Cardiac septum (tissue), 1 donor: ENCODE measurements at regions not wholly inside any gene's neighbourhood (a gene's known extent, or its start where the extent isn't known, plus 50 kb on each side); places are given as distances from the start of the nearest gene placed in this dataset.
"Not testable (repeated sequence)": the region's sequence is repeated elsewhere in the genome, so short reads cannot be mapped to it uniquely, and the experiment has no call there.

Experiments used
- DNase-seq: peaks from one replicate; pipeline ENCODE4 v3.0.0-alpha.2; 2020; ENCODE audit warnings: low spot score
- intact Hi-C: fragments of 100-400 bp; cut with DNase I; formaldehyde crosslinking; loops from one replicate; pipeline ENCODE4 v1.14.0; 2022
- donor health status: DM: no; HTN: no; CAD: no.

- DNase-seq = no peak
- intact Hi-C loops = no loop called here
These were observed 312.3 kb downstream of the SV2B start for GRCh38 chr15:91412138-91412928.

- DNase-seq = no peak
- intact Hi-C loops = no loop called here
These were observed 313.1 kb downstream of the SV2B start for GRCh38 chr15:91413142-91413541.

- DNase-seq = no peak
- intact Hi-C loops = no loop called here
These were observed 314.1 kb downstream of the SV2B start for GRCh38 chr15:91414124-91414523.

GRCh38 chr15:91415258-91415657, 315.2 kb downstream of the SV2B start:
- DNase-seq, intact Hi-C loops: not testable (repeated sequence)

GRCh38 chr15:91420689-91421088, 320.6 kb downstream of the SV2B start:
- intact Hi-C loops = no loop called here
- DNase-seq = no peak

- intact Hi-C loops = no loop called here
These were observed 322.7 kb downstream of the SV2B start for GRCh38 chr15:91422797-91423196.

GRCh38 chr15:91424001-91424400, 323.9 kb downstream of the SV2B start:
- DNase-seq = no peak
- intact Hi-C loops = no loop called here

More at GRCh38 chr15:91422797-91423196, 322.7 kb downstream of the SV2B start:
- DNase-seq = no peak

- intact Hi-C loops = no loop called here
- DNase-seq = no peak
These were observed 326.4 kb downstream of the SV2B start for GRCh38 chr15:91426412-91426811.

- intact Hi-C loops = no loop called here
- DNase-seq = peak; percentile 80
These were observed 329.9 kb downstream of the SV2B start for GRCh38 chr15:91429973-91430372.

GRCh38 chr15:91431041-91431715, 331.1 kb downstream of the SV2B start:
- intact Hi-C loops = no loop called here
- DNase-seq = no peak

- intact Hi-C loops = no loop called here
- DNase-seq = no peak
These were observed 335.1 kb downstream of the SV2B start for GRCh38 chr15:91435113-91435512.

- no peak for DNase-seq
- intact Hi-C loops = no loop called here
These were observed 344.6 kb downstream of the SV2B start for GRCh38 chr15:91444656-91445055.

GRCh38 chr15:91445695-91446228, 345.7 kb downstream of the SV2B start:
- no peak for DNase-seq
- intact Hi-C loops = no loop called here

GRCh38 chr15:91447991-91448644, 348.1 kb downstream of the SV2B start:
- no peak for DNase-seq
- intact Hi-C loops = no loop called here

GRCh38 chr15:91453376-91453775, 353.3 kb downstream of the SV2B start:
- intact Hi-C loops, DNase-seq: not testable (repeated sequence)

- intact Hi-C loops = no loop called here
- DNase-seq = no peak
These were observed 356.2 kb downstream of the SV2B start for GRCh38 chr15:91456251-91456718.

- intact Hi-C loops = no loop called here
These were observed 356.9 kb downstream of the SV2B start for GRCh38 chr15:91456921-91457320.

GRCh38 chr15:91461377-91461776, 361.3 kb downstream of the SV2B start:
- DNase-seq = no peak
- intact Hi-C loops = no loop called here

More at GRCh38 chr15:91456921-91457320, 356.9 kb downstream of the SV2B start:
- DNase-seq = no peak

- intact Hi-C loops = no loop called here
- no peak for DNase-seq
These were observed 365.0 kb downstream of the SV2B start for GRCh38 chr15:91465086-91465485.

GRCh38 chr15:91465696-91466095, 365.6 kb downstream of the SV2B start:
- intact Hi-C loops = no loop called here
- no peak for DNase-seq
